Smooth muscle cell (in vitro differentiated cells): ENCODE measurements at regions not wholly inside any gene's neighbourhood (a gene's known extent, or its start where the extent isn't known, plus 50 kb on each side); places are given as distances from the start of the nearest gene placed in this dataset.

ENCODE experiments used
- DNase-seq: peaks from one replicate; lab custom pipeline; 2025; ENCODE audit not compliant: unreplicated experiment; lab: John Stamatoyannopoulos, UW
- H2AFZ ChIP-seq: fragments of 200-600 bp; sonication (generic); 2 replicates; pipeline ENCODE4 v1.6.0; 2016; ENCODE audit warnings: antibody characterized with exemption, low read depth, mild to moderate bottlenecking
- H3F3A ChIP-seq: fragments of 200-600 bp; sonication (generic); 2 replicates; pipeline ENCODE4 v1.6.0; 2017; ENCODE audit warnings: antibody characterized with exemption, low read depth
- H3K27ac ChIP-seq: fragments of 200-600 bp; sonication (generic); 2 replicates; pipeline ENCODE4 v1.5.1; 2016; ENCODE audit warnings: low read depth, mild to moderate bottlenecking
- H3K27me3 ChIP-seq: fragments of 200-600 bp; sonication (generic); 2 replicates; pipeline ENCODE4 v1.6.1; 2016; ENCODE audit warnings: low read depth, mild to moderate bottlenecking
- H3K36me3 ChIP-seq: fragments of 200-600 bp; sonication (generic); 2 replicates; pipeline ENCODE4 v1.5.1; 2016; ENCODE audit warnings: low read depth
- H3K4me1 ChIP-seq: fragments of 200-600 bp; sonication (generic); 2 replicates; pipeline ENCODE4 v1.5.1; 2016; ENCODE audit warnings: low read depth
- H3K4me2 ChIP-seq: fragments of 200-600 bp; sonication (generic); 2 replicates; pipeline ENCODE4 v1.6.0; 2016; ENCODE audit warnings: mild to moderate bottlenecking
- H3K4me3 ChIP-seq: fragments of 200-600 bp; sonication (generic); 2 replicates; pipeline ENCODE4 v1.5.1; 2016; ENCODE audit warnings: mild to moderate bottlenecking
- H3K79me2 ChIP-seq: fragments of 200-600 bp; sonication (generic); 2 replicates; pipeline ENCODE4 v1.6.0; 2016; ENCODE audit warnings: low read depth, mild to moderate bottlenecking
- H3K9ac ChIP-seq: fragments of 200-600 bp; sonication (generic); 2 replicates; pipeline ENCODE4 v1.6.0; 2016; ENCODE audit warnings: low read depth
- H3K9me3 ChIP-seq: fragments of 200-600 bp; sonication (generic); replicated peaks from 2 replicates; pipeline ENCODE4 v1.5.1; 2016; ENCODE audit warnings: low read depth
- H4K20me1 ChIP-seq: fragments of 200-600 bp; sonication (generic); 2 replicates; pipeline ENCODE4 v1.6.0; 2016; ENCODE audit warnings: low read depth
- CTCF ChIP-seq: fragments of 200-600 bp; sonication (generic); IDR thresholded peaks from 2 replicates; pipeline ENCODE4 v1.5.1; 2017; ENCODE audit warnings: borderline replicate concordance, mild to moderate bottlenecking, antibody characterized with exemption; ENCODE audit not compliant: insufficient read depth, poor library complexity, severe bottlenecking
- WGBS: methylation state at CpG from one replicate; pipeline ENCODE4 v1.1.7; 2016; ENCODE audit warnings: low lambda C conversion rate; 5-methylcytosine and 5-hydroxymethylcytosine counted together

GRCh38 chr15:37582852-37583251 lies 351.6 kb upstream of the TMCO5A start:
- H3K9me3 ChIP-seq = no peaks in the 10 kb centered on the region
- H3K36me3 ChIP-seq = no peaks in the 10 kb centered on the region
- no peaks in the 10 kb centered on the region for H3K27me3 ChIP-seq
- no peak overlapping the region for H3K4me3 ChIP-seq
- H2AFZ ChIP-seq = no peak overlapping the region
- TF ChIP-seq CTCF = no peak
- 95% methylated on average over 5 of the region's 5 CpGs for WGBS
- no peaks in the 10 kb centered on the region for H3K79me2 ChIP-seq
- H3K27ac ChIP-seq = no peak overlapping the region
- no peaks in the 10 kb centered on the region for H3K4me1 ChIP-seq
- no peak for DNase-seq
- no peak overlapping the region for H3K9ac ChIP-seq
- peaks cover 5% of the 10 kb centered on the region for H3F3A ChIP-seq
- no peaks in the 10 kb centered on the region for H4K20me1 ChIP-seq
- no peak overlapping the region for H3K4me2 ChIP-seq

- no peak overlapping the region for H3K4me3 ChIP-seq
These were observed 348.3 kb upstream of the TMCO5A start for GRCh38 chr15:37586011-37586583.

GRCh38 chr15:37586976-37587375 lies 347.5 kb upstream of the TMCO5A start:
- Histone ChIP-seq H3K36me3 (no peaks in the 10 kb centered on the region), H3F3A (peaks cover 5% of the 10 kb centered on the region), H3K4me1 (no peaks in the 10 kb centered on the region), H4K20me1 (no peaks in the 10 kb centered on the region), H3K27me3 (no peaks in the 10 kb centered on the region), H3K9me3 (no peaks in the 10 kb centered on the region), H3K9ac (no peak overlapping the region), H3K4me2 (peak overlapping the region; percentile 11), H3K79me2 (no peaks in the 10 kb centered on the region), H3K4me3 (no peak overlapping the region), H2AFZ (no peak overlapping the region), H3K27ac (peak overlapping the region; percentile 81)
- 29% methylated on average over 7 of the region's 7 CpGs for WGBS
- no peak for TF ChIP-seq CTCF
- no peak for DNase-seq

More at GRCh38 chr15:37586011-37586583, 348.3 kb upstream of the TMCO5A start:
- no peak for DNase-seq
- Histone ChIP-seq H2AFZ (no peak overlapping the region), H3K27me3 (no peaks in the 10 kb centered on the region), H3K9ac (peak overlapping the region; percentile 8), H3F3A (peaks cover 5% of the 10 kb centered on the region), H3K79me2 (no peaks in the 10 kb centered on the region), H3K9me3 (no peaks in the 10 kb centered on the region), H3K36me3 (no peaks in the 10 kb centered on the region), H4K20me1 (no peaks in the 10 kb centered on the region), H3K4me1 (no peaks in the 10 kb centered on the region), H3K27ac (peak overlapping the region; percentile 81), H3K4me2 (peak overlapping the region; percentile 34)
- 31% methylated on average over 10 of the region's 10 CpGs for WGBS
- TF ChIP-seq CTCF = no peak

- Histone ChIP-seq H3K4me1 (peaks cover 7% of the 10 kb centered on the region), H3K27me3 (no peaks in the 10 kb centered on the region), H3K4me3 (no peak overlapping the region), H3K9me3 (no peaks in the 10 kb centered on the region), H3K79me2 (no peaks in the 10 kb centered on the region), H4K20me1 (no peaks in the 10 kb centered on the region), H3K9ac (no peak overlapping the region), H2AFZ (peak overlapping the region; percentile 27), H3K27ac (no peak overlapping the region), H3K36me3 (no peaks in the 10 kb centered on the region), H3F3A (no peaks in the 10 kb centered on the region), H3K4me2 (no peak overlapping the region)
- no peak for TF ChIP-seq CTCF
- WGBS = 70% methylated on average over 2 of the region's 2 CpGs
- DNase-seq = no peak
These were observed 340.0 kb upstream of the TMCO5A start for GRCh38 chr15:37594417-37594816.
